K562 (cell line): ENCODE measurements at regions not wholly inside any gene's neighbourhood (a gene's known extent, or its start where the extent isn't known, plus 50 kb on each side); places are given as distances from the start of the nearest gene placed in this dataset.
A peak's percentile ranks its signal among the peaks of the same experiment; 100 is the strongest.

Experiments
- ARID1B ChIP-seq: fragments of 450-650 bp; IDR thresholded peaks from 2 replicates; pipeline ENCODE4 v1.6.1; 2016; ENCODE audit warnings: antibody characterized with exemption, mild to moderate bottlenecking, inconsistent platforms
- CBFA2T3 ChIP-seq: fragments of 450-650 bp; IDR thresholded peaks from 2 replicates; pipeline ENCODE4 v1.6.1; 2017
- CREB3L1 ChIP-seq: fragments of 450-650 bp; IDR thresholded peaks from 2 replicates; pipeline ENCODE4 v1.6.1; 2014; ENCODE audit warnings: low read depth, mild to moderate bottlenecking, moderate library complexity, borderline replicate concordance
- ELF2 ChIP-seq: fragments of 250-450 bp; sonication (Bioruptor Pico); IDR thresholded peaks from 2 replicates; pipeline ENCODE4 v1.5.0; 2021; ENCODE audit warnings: mild to moderate bottlenecking
- FOSL1 ChIP-seq: fragments of 200-800 bp; sonication (Bioruptor generic); conservative IDR thresholded peaks from 2 replicates; pipeline ENCODE4 v1.6.1; 2016; ENCODE audit warnings: missing genetic modification characterization, missing compliant biosample characterization
- GATAD2A ChIP-seq: fragments of 450-650 bp; IDR thresholded peaks from 2 replicates; pipeline ENCODE4 v1.6.1; 2017
- HDAC3 ChIP-seq: fragments of 450-650 bp; IDR thresholded peaks from 2 replicates; pipeline ENCODE4 v1.6.1; 2018; ENCODE audit warnings: borderline replicate concordance, mild to moderate bottlenecking, moderate library complexity; ENCODE audit not compliant: partially characterized antibody
- IRF1 ChIP-seq: sonication (generic); formaldehyde crosslinking; IDR thresholded peaks from 2 replicates; pipeline ENCODE4 v1.8.0; 2022; ENCODE audit warnings: missing genetic modification reagents, mild to moderate bottlenecking, borderline replicate concordance
- JUN ChIP-seq, 2 experiments: sonication (generic) in 1 of 2; formaldehyde crosslinking in 1 of 2; IDR thresholded peaks; 2 replicates each; pipeline versions ENCODE4 v1.6.1 to v1.8.0; 2012 to 2022; ENCODE audit warnings: borderline replicate concordance in 2 of 2, mild to moderate bottlenecking in 2 of 2, improper control_type of control experiment in 1 of 2, low read depth in 1 of 2, low read length in 1 of 2, missing genetic modification reagents in 1 of 2
- KDM1A ChIP-seq, 2 experiments: fragments of 450-650 bp; IDR thresholded peaks; 2 replicates each; pipeline ENCODE4 v1.6.1; 2016; ENCODE audit warnings: mild to moderate bottlenecking in 2 of 2
- MEF2D ChIP-seq: conservative IDR thresholded peaks from 2 replicates; pipeline ENCODE4 v1.6.1; 2016; ENCODE audit warnings: low read depth, missing genetic modification characterization, missing compliant biosample characterization
- NCOA4 ChIP-seq: fragments of 450-650 bp; IDR thresholded peaks from 2 replicates; pipeline ENCODE4 v1.6.1; 2018; ENCODE audit warnings: mild to moderate bottlenecking; ENCODE audit not compliant: partially characterized antibody
- NFE2 ChIP-seq: IDR thresholded peaks from 2 replicates; pipeline ENCODE4 v1.6.1; 2014; ENCODE audit warnings: antibody characterized with exemption, low read depth
- POLR2A ChIP-seq: fragments of 450-650 bp; conservative IDR thresholded peaks from 2 replicates; pipeline ENCODE4 v1.6.1; 2016
- RCOR1 ChIP-seq, 2 experiments: IDR thresholded peaks; 2 replicates each; pipeline ENCODE4 v1.6.1; 2012; ENCODE audit warnings: low read depth in 2 of 2, low read length in 2 of 2, borderline replicate concordance in 1 of 2, improper control_type of control experiment in 1 of 2
- SMARCE1 ChIP-seq: fragments of 450-650 bp; IDR thresholded peaks from 2 replicates; pipeline ENCODE4 v1.7.1; 2016; ENCODE audit warnings: mild to moderate bottlenecking
- SP2 ChIP-seq: IDR thresholded peaks from 2 replicates; pipeline ENCODE4 v1.6.1; 2011; ENCODE audit warnings: mild to moderate bottlenecking, low read depth, low read length, moderate library complexity; ENCODE audit not compliant: poor library complexity, severe bottlenecking; ENCODE audit errors: extremely low read depth
- THRB ChIP-seq: fragments of 450-650 bp; formaldehyde crosslinking; conservative IDR thresholded peaks from 2 replicates; pipeline ENCODE4 v1.4.0; 2022; ENCODE audit warnings: mild to moderate bottlenecking, missing genetic modification characterization
- TRIM24 ChIP-seq, 2 experiments: fragments of 450-650 bp; IDR thresholded peaks; 2 replicates each; pipeline ENCODE4 v1.6.1; 2016
- ZNF384 ChIP-seq: IDR thresholded peaks from 2 replicates; pipeline ENCODE4 v1.6.1; 2012; ENCODE audit warnings: low read depth, low read length, improper control_type of control experiment
- ZNF408 ChIP-seq: fragments of 250-450 bp; sonication (Bioruptor Pico); IDR thresholded peaks from 2 replicates; pipeline ENCODE4 v1.4.0; 2020; ENCODE audit warnings: low read depth, mild to moderate bottlenecking, moderate library complexity
- ZNF668 ChIP-seq: fragments of 250-450 bp; sonication (Bioruptor Pico); IDR thresholded peaks from 2 replicates; pipeline ENCODE4 v1.8.0; 2022; ENCODE audit warnings: mild to moderate bottlenecking, inconsistent platforms
- ZNF766 ChIP-seq: fragments of 200-800 bp; sonication (Bioruptor generic); conservative IDR thresholded peaks from 2 replicates; pipeline ENCODE4 v1.6.1; 2016; ENCODE audit warnings: missing genetic modification characterization, missing compliant biosample characterization
- TF ChIP-seq, protein P1 (sequence below): sonication (generic); IDR thresholded peaks from 2 replicates; pipeline ENCODE4 v1.6.1; 2016

- TF ChIP-seq CREB3L1 (no peak), JUN (IDR thresholded peaks at IDR 0.05; ENCODE audit: borderline replicate concordance, low read depth, low read length) (peak; percentile 81), JUN (CRISPR knock-in tag; IDR thresholded peaks at IDR 0.05; ENCODE audit: borderline replicate concordance) (no peak), SP2 (no peak), IRF1 (CRISPR knock-in tag) (no peak), MEF2D (tag) (no peak), FOSL1 (peak; percentile 84), RCOR1 (IDR thresholded peaks at IDR 0.05; ENCODE audit: borderline replicate concordance in 1 of 2, low read depth in 2 of 2, low read length in 2 of 2) (no peak), ZNF668 (0 out of 2 replicates have a peak, but pooled peaks have one; percentile 61), NCOA4 (no peak), ARID1B (peak; percentile 67; the same call in 1 of the 2 replicates), POLR2A (no peak), KDM1A (IDR thresholded peaks at IDR 0.05) (0 out of 4 replicates have a peak, but pooled peaks of 1 of the 2 experiments have one; percentile 12), GATAD2A (no peak), HDAC3 (no peak), CBFA2T3 (peak; percentile 38), ELF2 (no peak), TRIM24 (IDR thresholded peaks at IDR 0.05) (peak; percentile 77 to 79; a peak in 3 of 4 replicates), NFE2 (0 out of 2 replicates have a peak, but pooled peaks have one; percentile 14), ZNF766 (CRISPR knock-in tag) (no peak), ZNF408 (CRISPR knock-in tag) (no peak), ZNF384 (peak; percentile 63), THRB (0 out of 2 replicates have a peak, but pooled peaks have one; percentile 11), SMARCE1 (peak; percentile 20; the same call in 1 of the 2 replicates)
- TF ChIP-seq, protein P1, sequence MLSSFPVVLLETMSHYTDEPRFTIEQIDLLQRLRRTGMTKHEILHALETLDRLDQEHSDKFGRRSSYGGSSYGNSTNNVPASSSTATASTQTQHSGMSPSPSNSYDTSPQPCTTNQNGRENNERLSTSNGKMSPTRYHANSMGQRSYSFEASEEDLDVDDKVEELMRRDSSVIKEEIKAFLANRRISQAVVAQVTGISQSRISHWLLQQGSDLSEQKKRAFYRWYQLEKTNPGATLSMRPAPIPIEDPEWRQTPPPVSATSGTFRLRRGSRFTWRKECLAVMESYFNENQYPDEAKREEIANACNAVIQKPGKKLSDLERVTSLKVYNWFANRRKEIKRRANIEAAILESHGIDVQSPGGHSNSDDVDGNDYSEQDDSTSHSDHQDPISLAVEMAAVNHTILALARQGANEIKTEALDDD, result no peak
Measured at GRCh38 chr1:207221934-207222351, 99.5 kb upstream of the CD55 start (continued).
